NCI-H526 (cell line): ENCODE measurements at regions not wholly inside any gene's neighbourhood (a gene's known extent, or its start where the extent isn't known, plus 50 kb on each side); places are given as distances from the start of the nearest gene placed in this dataset.

Source experiments
- DNase-seq, 2 experiments: peaks; one replicate each; lab custom pipeline; 2025; lab: John Stamatoyannopoulos, UW

DNA sequence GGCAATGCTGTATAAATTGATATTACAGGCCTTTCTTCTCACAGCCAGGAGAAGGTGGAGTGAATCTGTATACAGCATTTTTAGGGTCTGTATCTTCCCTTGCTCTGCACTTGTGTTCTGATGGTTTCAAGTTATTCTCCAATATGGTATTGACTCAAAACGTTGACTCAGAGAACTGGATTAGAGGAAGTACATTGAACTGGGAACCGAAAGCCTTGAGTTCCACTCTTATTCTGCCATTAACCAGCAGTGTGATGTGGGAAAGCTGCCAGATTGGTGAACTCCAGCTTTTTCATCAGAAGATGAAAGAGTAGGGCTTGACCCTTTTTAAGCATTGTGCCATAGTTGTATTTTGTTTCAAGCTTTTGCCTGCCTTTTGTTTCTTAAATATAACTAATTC lies 167.7 kb downstream of the SPRY2 start:
- DNase-seq: no peak

DNA sequence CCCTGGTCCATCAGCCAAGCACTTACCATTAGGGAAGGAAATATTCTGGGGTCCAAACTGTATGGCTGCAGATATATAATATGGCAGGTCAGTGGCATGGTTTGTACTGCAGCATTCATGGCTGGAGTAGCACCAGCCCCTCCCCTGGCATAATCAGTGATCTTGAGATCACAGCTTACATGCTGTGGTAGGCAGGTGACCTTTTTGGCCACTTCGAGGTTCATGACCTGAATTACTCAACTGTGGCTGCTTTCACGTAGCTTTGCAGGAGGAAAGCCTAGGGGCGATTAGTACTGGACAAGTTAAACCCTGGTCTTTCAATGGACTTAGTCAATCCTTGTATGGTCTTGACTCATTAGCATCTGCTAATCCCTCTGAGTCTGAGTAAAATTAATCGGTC lies 169.8 kb downstream of the SPRY2 start:
- no peak for DNase-seq

DNA sequence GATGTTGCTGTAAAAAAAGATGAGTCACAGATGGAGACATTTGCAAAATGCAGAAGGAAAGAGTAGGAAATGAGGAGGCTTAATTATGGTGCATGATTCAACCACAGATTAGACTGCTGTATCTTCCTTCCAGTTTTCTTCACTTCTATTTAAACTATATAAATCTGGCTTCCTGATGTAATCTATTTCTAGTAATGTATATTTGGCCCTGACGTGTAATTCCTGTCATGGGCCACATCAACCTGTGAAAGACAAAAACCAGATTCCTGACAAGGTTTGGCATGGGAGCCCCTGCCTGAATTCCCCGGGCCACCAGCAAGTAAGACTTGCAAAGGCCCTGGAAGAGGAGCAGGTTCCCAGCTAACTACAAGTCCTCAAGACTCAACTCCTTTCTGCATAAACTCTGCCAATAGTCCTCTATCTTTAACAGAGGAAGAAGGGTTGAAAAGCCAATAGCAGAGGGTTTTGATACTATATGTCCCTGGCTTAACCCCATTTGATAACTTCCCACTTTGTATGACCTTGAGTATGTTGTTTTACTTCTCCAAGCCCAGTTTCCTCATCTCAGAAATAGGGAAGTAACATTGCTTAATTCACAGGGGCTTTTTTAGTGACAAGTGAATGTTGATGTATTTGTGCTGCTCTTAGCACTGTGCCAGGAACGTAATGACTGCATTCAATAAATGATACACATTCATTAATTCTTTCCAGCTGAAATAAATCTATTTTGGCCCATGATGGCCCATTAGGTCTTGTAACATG lies 172.7 kb downstream of the SPRY2 start:
- no peak for DNase-seq

DNA sequence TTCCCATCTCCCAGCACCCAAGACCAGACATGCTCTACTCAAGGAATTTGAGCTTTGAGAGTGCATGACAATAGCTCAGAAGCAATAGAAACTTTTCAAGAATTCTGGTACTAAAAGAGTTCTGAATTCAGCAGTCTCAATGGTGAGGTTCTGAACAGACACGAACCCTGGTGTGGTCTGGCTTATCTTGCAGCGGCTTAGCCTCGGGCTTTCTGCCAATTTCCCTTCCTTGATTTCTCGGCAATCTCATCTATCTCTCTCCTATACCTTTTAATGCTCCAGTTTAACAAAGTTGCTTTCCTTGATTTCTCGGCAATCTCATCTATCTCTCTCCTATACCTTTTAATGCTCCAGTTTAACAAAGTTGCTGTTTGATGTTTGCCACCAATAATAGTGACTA lies 174.6 kb downstream of the SPRY2 start:
- no peak for DNase-seq

DNA sequence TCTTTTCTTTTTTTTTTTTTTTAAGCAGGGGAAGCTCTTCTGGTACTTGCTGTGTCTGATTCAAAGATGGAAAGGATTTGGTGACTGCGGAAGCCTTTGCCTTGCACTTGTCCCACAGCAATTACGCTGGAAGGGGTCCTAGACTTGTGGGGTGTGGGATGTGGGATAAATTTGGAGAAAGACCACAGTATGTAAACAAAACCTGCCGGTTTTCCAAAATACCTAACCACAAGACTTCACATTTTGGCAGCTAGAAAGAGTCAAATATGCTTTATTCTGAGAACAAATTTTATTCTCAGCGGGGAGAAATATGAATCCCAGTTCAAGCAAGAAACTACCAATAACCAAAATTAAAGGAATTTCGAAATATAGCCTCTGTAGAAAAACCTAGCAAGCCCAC lies 176.5 kb downstream of the SPRY2 start:
- no peak for DNase-seq

DNA sequence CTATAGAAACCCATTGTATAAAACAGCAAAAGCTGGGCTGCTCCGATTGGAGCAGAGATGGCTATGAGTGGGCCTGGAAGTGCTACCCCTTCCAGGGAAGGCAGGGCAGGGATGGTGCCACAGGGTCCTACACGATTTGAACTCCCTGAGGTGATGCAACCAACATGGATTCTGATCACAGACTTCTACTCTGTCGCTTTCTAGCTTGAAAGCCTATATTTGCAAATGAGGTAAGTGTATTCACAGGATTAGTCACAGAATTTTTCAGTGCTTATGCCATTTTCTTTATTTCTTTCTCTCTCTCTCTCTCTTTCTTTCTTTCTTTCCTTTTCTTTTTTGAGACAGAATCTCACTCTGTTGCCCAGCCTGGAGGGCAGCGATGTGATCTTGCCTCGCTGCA lies 179.0 kb downstream of the SPRY2 start:
- DNase-seq: no peak

DNA sequence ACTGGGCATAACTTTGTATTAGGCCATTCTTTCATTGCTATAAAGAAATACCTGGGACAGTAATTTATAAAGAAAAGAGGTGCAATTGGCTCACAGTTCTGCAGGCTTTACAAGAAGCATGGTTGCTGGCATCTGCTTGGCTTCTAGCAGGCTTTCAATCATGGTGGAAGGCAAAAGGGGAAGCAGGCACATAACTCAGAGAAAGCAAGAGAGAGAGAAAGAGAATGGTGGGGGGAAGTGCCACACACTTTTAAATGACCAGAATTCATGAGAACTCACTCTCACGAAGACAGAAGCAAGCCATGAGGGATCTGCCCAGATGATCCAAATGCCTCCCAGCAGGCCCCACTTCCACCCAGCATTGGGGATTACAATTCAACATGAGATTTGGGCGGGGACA lies 179.7 kb downstream of the SPRY2 start:
- DNase-seq: no peak

DNA sequence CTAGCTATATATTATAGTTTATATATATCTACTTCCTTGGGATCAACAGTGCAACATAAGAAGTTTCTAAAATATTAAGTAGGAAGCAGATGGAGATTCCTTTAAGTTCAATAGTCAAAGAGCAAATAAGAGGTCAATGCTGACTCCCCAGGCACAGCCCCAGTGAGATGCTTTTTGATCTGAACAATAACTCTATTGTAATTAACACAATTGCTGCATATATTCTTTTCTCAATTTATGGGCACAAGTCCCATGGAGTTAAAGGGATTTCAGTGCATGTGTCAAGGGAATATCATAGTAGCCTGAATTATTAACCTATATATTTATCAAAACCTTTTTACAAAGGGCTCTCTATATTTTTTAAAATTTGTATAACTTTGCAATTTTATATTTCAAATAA lies 180.8 kb downstream of the SPRY2 start:
- DNase-seq: no peak

DNA sequence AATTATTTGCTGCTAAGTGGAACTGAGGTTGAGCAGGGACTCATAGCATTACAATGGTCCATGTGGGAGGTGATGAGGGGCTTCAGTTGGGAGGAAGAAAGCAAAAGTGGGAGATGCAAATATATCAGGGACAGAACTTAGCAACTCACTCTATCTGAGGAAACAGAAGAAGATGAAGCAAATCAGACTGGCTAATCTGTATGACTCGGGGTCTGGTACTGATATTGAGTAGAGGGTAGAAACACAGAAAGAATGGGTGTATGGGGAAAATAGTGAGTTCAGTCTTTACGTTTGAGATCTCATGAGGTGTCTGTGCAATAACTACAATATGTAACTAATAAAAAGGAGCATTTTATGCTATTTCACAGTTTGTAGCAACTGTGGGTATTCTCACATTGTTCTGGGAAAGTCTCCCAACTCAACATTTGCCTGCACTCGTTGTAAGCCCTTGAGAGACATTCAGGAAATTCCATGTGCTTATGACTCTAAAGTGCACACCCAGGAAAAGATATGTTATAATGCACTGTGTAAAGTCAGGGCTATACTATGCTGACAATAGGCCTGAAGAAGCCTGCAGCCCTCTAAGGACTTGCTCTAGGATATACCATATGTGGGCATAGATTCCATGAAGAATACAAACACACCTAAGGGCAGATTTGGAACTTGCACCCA lies 183.5 kb downstream of the SPRY2 start:
- no peak for DNase-seq

DNA sequence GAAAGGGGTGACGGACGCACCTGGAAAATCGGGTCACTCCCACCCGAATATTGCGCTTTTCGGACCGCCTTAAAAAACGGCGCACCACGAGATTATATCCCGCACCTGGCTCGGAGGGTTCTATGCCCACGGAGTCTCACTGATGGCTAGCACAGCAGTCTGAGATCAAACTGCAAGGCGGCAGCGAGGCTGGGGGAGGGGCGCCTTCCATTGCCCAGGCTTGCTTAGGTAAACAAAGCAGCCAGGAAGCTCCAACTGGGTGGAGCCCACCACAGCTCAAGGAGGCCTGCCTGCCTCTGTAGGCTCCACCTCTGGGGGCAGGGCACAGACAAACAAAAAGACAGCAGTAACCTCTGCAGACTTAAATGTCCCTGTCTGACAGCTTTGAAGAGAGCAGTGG lies 188.8 kb downstream of the SPRY2 start:
- DNase-seq: peak in 1 of 2 experiments; percentile 28

DNA sequence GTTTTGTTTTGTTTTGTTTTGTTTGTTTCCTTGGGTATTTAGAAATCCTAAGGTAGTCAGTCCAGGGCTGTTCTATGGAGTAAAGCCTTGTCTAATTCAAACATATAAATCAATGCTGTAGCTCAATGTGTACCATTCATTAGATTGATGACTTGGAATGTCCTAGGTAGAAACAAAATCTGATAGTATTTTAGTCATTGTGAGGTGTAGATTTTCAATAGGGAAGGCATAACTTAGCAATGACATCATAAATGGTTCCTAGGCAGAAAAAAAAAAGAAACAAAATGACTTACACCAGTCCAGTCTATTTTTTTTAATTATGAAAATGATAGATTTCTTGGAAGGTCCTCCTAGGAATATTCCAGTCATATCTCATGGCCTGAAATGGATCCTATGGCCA lies 189.9 kb downstream of the SPRY2 start:
- DNase-seq: no peak

DNA sequence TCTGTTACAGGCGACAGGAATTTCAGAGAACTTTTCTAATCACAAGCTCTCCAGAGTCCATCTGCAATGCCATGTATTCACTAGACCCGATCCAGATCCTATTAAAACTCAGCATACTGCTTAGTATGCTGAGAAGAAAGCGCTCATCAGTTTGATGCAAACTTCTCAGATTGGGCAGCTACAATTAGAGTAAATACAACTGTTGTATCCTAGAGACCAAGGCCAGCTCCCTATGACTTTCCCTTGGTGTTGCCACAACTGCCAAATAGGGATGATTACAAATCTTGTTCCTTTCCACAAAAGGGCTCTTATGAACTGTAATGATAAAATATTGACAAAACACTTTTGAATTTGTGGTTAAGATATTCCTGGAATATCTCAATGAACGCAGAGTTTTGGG lies 191.2 kb downstream of the SPRY2 start:
- DNase-seq: no peak

DNA sequence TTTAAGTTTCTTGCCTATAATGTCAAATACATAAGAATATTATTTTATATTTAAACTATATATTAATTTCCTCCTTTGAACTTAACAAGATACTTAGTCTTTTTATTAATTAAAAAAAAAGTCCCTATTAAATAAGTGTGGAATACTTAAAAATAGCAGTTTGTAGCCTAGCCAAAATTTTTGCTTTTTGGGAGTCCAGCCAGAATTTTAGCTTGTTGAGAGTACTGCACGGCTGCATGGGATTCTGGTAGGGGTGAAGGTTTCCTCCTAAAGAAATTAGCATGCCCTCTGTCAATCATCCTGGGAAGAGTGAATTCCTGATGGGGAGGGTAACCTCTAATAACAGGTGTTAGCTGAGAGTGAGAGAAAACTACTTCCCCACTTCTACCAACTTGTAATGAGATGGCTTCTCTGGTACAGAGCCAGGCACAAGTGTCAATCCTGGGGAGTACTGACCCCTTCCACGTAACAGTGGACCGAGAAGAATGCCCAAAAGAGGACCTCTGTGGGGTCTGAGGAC lies 195.7 kb downstream of the SPRY2 start:
- no peak for DNase-seq

DNA sequence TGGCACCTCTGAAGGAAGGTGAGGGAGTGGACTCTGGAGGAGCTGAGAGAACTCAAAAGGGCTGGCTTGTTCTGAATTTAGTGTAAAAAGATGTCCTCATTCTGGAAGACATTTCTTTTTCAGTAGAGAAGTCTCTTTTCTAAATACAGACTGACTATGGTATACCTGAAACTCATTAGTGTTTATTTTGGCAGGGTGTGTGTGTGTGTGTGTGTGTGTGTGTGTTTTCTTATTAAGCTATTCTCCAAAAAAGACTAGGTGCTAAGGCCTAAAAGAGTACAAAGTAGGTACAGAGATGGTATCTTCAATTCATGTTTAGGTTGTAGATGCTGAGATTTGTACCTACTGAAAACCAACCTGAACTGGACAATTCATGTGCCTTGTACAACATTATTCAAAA lies 196.4 kb downstream of the SPRY2 start:
- no peak for DNase-seq

DNA sequence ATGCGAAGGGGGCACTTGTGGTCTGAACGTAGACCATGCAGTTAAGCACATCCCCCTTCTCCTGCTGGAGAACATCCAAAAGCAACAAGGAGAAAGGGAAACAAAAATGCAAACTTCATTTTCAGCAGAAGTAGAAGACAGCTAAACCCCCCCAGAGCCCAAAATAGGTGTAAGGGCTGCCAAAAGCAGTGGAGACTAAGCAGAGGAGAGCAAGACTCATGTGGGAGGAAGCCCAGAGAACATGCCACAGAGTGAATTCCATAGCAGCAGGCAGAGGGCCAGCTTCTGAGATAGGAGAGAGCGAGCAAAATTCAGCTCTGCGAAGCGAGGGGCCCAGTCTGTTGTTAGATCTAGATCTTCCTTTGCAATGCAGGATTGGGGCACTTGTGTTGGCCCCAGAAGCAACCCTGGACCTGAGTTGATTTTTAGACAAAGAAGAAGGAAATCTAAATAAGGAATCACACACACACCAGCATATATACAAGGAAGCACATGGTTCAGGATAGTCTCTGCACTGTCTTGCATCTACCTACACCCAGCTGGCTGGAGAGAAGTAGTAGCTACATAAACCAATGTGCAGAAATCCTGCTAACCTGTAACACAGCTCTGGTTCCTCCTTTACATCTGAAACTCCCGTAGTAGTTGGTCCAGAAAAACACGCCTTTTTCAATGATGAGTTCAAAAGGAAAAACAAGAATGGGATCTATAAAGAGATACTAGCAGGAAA lies 199.6 kb downstream of the SPRY2 start:
- DNase-seq: no peak

DNA sequence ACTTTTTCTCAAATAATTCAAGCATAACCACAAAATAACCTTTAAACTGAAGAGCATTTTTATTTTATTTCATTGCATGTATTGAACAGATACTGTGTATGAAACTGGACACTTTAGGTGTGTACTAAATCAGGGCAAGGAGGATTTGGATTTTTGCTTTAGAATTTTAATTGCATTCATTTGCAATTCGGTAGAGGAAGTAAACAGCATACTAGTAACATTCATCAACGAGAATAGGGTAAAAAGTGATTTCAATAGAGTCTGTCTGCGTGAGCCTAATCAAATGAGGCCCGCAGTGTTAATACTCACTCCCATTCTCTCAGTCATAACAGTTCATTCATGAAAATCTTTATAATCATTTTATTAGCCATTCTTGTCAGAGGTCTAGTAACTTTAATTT lies 200.2 kb downstream of the SPRY2 start:
- no peak for DNase-seq

DNA sequence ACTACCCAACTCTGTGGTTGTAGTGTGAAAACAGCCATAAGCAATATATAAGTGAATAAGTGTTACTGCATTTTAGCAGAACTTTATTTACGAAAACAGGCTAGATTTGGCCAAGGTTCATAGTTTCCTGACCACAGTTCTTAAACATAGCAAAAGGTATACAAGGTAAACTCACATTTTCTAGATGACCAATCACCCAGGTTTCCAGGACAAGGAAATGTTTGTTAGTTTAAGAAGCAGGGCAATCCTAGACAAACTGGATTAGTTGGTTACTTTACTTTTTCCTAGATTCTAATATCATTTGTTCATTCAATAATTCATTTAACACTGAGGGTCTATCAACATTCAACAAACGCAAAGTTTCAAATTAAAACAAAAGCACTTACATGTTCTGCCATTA lies 201.7 kb downstream of the SPRY2 start:
- DNase-seq: no peak

DNA sequence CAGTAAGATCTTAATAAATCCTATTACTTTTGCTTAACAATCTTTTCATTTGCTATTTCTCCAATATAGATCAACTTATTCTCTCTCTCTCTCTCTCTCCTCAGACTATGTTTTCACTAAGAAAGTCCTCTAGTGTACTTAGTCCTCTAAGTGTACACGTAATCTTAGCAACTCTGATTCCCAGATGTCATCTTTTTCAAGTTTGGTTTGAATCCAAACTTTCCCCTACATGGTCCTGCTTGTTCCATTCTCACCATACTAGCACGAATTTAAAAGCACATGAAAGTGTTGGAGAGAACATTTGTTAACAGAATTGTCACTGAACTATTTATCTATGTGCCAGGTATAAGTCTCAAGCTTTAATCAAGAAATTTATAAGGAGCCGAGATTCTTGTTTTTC lies 202.9 kb downstream of the SPRY2 start:
- no peak for DNase-seq

DNA sequence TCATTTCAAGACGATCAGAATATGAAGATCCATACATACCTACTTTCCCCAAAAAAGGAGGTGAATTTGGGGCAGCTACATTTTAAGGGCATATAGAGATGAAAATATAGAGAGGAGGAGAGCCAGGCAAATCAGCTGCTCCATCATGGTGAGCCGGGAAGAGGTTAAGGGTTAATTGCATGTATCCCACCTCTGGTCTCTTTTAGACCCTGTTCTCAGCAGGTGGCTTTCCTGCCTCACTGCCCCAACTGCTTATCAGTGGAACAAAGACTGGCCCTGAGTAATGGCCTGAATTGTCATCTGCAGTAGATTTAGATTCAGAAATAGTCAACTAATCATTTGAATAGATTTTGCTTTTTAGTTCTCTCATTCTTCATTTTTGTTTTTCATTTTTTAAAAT lies 206.6 kb downstream of the SPRY2 start:
- no peak for DNase-seq

DNA sequence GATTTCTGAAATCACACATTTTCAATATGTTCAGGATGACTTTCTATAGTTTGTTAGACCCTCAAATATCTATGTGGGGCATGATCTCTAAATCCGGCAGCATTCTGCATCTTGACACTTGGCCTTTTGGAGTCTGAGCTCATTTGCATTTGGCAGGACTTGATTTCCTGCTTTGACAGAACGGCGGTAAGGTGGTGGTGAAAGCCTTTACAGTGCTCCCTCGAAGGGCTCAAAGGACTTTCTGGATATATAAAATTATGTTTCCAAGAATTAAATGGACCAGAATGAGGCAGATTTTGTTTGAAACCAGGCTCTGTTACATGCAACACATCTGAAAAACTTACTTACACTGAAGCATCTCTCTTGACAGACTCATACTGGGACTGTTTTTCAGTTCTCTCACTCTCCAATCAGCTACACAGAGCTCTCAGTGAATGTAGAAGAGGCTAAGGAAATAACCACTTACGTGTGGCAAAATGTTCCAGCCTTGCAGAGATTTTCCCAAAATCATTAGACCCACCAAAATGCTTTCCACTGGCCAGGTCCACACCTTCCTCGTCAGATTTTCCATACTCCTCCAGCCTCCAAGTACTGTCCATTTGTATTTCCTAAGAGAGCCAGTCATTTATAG lies 207.2 kb downstream of the SPRY2 start:
- no peak for DNase-seq

DNA sequence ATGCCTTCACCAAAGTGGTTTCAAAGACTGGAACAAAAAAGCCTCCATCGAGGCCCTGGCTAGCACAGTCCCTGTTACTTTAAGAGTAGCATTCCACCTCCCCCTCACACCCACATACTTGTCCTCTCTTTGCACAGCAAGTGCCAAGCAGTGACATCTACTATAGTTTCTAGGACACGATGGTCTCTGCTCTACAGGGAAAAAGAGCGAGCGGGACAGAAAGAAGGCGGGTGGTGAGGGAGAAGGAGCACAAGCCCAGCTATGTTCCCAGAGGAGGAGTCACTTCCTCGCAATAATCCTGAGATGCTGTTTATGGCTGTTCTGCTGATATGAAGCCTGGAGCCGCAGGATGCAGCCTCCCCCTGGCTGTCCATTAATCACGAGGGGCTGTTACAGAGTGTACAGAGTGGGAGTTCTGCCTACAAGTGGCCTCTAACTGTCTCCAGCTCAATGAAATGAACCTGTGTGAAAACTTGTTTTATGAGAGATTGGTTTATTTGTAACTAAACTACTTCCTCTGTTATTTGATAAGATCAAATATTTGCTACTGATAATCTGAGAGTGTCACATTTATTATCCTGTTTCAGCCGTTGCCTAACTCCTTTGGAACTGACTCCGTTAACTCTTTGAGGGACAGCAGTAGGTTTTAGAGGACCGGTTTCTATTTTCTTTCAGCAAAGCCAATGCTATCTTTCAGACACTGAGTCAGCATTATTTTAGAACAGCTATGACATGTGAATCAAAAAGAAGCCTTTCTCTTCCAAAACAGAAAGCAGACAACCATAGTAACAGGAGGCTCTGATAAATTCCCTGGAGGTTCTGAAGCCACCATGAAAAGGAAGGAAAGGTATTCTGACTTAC lies 208.0 kb downstream of the SPRY2 start:
- DNase-seq: peak in 1 of 2 experiments; percentile 6

DNA sequence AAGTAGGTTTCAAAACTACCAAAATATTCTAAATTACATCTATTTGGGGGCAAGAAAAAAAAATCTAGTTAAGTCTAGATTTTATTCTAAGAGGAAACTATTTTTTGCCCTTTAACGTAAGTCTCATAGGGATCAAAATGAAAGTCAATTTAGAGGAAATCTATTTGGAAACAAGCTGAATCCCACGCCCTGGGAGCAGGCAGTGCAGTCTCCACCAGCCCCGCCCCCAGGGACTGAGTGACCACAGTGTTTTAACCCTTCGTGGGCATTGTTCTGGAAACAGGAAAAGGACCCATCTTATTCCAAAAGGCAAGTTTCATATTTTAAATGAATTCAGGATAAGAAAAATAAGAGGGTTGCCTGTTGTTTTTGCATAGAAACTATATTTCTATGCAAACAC lies 209.7 kb downstream of the SPRY2 start:
- DNase-seq: peak in 1 of 2 experiments; percentile 47
